ENCODE measurements at regions not wholly inside any gene's neighbourhood (a gene's known extent, or its start where the extent isn't known, plus 50 kb on each side); places are given as distances from the start of the nearest gene placed in this dataset.
A peak's percentile ranks its signal among the peaks of the same experiment; 100 is the strongest.
"Not testable (repeated sequence)": the region's sequence is repeated elsewhere in the genome, so short reads cannot be mapped to it uniquely, and the experiment has no call there.

GRCh38 chr5:143962201-143962600 lies 150.2 kb downstream of the HMHB1 start:
- no peak for DNase-seq

- DNase-seq, result no peak
Measured at GRCh38 chr5:143964919-143965318, 153.0 kb downstream of the HMHB1 start.

DNA sequence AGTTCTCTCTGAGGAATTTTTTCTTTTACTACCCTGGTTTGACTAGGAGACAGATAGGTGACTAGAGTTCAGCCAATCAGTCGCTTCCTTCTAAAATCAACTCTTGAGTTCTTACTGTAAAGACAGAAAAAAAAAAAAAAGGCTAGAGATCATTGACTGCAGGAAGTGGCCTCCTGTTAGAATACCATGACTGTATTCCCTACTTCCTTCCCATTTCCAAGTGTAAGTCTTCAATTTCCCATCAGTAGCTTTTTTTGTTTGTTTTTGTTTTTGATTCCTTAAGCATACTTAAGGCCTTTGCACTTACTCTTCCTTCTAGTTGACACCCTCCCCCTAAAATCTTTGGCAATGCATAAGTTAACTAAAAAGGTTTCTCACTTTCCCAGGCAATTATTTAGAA lies 154.3 kb downstream of the HMHB1 start:
- no peak for DNase-seq

GRCh38 chr5:143968071-143968878 lies 156.3 kb downstream of the HMHB1 start:
- peak; percentile 55 for DNase-seq

DNA sequence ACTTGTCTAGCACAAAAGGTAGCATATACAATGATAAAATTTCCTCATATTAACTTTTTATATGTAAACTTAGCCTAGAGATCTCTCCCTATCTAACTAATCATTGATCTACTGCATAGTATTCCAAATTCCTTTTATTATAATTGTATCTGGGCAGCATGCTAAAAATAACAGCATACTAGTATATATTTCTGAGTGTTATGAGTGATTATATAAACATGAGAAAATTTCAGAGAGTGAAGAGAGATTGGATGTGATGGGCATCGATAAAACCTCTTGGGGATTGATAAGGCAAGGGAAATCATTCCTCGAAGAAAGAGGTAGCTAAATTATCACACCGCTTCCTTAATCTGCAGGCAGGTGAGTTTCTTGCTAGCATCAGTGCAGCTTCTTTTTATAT lies 158.2 kb downstream of the HMHB1 start:
- DNase-seq, result no peak

- DNase-seq, result no peak
Measured at GRCh38 chr5:143972068-143972467, 160.1 kb downstream of the HMHB1 start.

DNA sequence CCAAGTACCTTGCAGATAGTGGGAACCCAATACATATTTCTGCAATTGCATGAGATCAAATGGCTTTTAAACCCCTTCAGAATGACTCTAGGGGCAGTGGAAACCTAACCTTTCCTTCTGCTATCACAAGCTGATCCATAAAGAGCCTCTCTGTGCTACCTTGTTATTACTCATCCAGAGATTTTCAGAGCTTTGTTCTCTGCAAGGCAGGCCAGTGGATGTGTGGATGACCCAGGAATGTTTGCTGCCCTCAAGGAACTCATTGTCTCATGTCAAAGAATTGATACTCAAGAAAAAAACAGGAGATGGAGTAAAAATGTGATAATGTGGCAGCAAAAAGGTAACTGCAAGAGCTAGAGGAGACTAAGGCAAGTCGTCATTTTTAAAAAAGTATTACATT lies 164.1 kb downstream of the HMHB1 start:
- no peak for DNase-seq

- DNase-seq, result no peak
Measured at GRCh38 chr5:143977891-143978461, 166.0 kb downstream of the HMHB1 start.

GRCh38 chr5:143979044-143979690 lies 167.2 kb downstream of the HMHB1 start:
- DNase-seq, result no peak

DNA sequence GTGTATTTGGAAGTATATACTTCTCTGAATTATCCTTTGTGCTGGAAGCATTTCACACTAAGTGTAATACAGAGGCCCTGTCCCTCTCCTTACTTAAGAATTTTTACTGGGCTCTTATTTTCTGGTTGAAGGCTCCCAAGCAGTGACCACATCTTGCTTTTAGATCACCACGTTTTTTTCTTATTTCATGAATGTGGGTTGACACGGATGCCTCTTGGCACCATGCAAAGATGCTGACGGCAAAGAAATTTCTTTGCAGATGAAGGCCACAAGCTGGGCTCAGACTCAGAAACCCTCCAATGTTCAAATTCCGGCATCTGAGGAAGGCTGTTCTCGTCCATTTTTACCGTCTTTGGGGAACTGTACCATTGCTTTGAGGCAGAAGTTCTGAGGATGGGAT lies 168.5 kb downstream of the HMHB1 start:
- DNase-seq, result no peak

DNA sequence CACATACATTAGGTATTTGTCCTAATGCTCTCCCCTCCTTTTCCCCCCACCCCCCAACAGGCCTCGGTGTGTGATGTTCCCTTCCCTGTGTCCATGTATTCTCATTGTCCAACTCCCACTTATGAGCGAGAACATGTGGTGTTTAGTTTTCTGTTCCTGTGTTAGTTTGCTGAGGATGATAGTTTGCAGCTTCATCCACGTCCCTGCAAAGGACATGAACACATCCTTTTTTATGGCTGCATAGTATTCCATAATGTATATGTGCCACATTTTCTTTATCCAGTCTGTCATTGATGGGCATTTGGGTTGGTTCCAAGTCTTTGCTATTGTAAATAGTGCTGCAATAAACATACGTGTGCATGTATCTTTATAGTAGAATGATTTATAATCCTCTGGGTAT lies 171.0 kb downstream of the HMHB1 start:
- not testable (repeated sequence) for DNase-seq

GRCh38 chr5:143985832-143986515 lies 174.0 kb downstream of the HMHB1 start:
- no peak for DNase-seq

GRCh38 chr5:143986516-143987212 lies 174.7 kb downstream of the HMHB1 start:
- no peak for DNase-seq

DNA sequence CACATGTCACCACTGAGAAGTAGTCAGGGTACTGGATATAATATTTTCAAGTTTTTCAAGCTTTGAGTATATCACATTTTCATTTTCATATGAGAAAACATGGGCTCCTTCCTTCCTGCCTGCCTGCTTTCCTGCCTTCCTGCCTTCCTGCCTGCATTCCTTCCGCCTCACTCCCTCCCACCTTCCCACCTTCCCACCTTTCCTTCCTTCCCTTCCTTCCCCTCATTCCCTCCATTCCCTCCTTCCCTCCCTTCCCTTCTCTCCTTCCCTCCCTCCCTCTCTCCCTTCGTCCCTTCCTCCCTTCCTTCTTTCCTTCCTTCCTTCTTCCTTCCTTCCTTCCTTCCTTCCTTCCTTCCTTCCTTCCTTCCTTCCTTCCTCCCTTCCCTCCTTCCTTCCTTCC lies 175.3 kb downstream of the HMHB1 start:
- no peak for DNase-seq

DNA sequence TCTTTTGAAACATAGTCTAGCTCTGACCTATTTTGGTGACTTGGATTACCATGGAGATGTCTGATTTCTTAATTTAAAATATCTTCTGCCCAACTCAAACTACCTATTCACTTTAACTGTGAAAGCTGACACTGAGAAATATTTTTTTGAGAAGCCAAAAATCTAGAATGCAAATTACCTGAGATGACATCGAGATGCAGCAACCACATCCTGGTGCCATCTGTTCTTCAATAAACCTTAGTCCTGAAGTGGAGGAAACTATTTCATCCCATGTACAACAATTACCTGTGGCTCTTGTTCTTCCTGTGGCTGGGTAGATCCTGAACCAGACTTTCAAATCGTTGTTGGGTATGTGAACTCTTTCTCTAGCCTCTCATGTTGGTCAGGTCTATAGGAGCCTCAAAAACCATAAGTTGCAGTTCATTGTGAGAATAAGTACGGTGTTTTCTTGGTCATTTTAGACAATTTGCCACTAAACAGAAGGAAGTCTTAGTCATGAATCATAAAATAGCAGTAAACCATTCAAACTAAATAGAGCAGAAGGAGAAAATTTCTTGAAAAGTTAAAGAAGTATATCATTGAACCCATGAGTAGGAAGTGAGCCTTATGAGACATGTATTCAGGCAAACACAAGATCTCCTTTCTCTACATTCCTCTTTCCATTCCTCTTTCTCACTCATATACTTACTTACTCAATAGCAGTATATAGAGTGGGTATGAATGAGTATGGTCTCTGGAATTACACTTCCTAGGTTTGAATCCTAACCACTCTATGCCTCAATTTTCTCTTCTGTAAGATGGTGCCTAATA lies 176.0 kb downstream of the HMHB1 start:
- DNase-seq, result no peak

DNA sequence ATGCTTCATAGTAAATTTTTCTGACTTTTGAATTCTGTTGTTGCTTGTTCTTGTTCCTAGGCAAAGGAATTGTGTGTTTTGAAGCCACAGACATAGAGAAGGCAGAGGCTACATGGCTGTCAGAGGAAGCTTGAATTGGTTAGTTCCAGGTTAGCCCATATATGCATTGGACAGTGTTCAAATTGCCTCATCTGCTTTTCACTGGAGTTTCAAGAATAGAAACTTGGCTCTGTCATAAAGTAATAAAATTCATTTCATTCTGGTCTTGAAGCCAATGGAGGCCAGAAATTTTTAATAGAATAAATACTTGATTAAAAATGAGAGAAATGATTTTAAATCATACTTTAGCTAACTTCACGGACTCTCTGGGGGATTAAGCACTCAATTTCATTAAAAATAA lies 178.0 kb downstream of the YIPF5 start:
- DNase-seq, result no peak

GRCh38 chr5:144002876-144003275 lies 167.6 kb downstream of the YIPF5 start:
- DNase-seq, result no peak

GRCh38 chr5:144003636-144004035 lies 166.8 kb downstream of the YIPF5 start:
- DNase-seq, result no peak

DNA sequence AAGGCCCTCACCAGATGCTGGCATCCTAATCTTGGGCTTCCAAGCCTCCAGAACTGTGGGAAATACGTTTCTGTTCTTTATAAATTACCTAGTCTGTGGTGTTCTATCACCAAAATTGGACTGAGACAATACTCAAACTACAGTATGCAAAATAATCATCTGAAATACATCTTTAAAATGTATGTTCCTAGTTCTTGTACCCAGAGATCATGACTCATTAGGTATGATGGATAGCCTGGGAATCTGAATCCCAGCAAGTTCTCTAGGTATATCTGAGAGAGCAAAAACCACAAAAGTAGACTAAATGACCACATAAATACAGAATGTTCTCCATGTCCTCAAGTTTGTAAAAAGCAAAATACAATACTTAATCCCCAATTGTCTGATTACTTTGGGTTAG lies 166.3 kb downstream of the YIPF5 start:
- DNase-seq, result no peak

DNA sequence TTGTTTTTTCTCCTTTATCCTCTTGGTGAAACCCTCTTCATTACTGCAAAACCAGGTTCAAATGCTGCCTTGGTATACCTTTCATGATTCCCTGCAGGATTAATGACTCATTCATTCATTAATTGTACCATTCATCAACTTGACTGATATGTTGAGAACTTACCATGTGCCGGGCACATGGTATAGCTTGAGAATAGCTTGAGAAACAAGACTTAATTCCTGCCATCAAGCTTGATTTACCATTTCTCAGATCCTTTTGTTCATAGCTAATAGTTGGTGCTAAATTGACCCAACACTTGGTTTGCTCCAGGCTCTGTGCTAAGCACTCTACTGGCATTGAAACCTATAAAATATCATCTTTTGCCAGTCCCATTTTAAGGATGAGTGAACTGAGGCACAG lies 165.7 kb downstream of the YIPF5 start:
- no peak for DNase-seq

- no peak for DNase-seq
Measured at GRCh38 chr5:144009116-144009515, 161.3 kb downstream of the YIPF5 start.

DNA sequence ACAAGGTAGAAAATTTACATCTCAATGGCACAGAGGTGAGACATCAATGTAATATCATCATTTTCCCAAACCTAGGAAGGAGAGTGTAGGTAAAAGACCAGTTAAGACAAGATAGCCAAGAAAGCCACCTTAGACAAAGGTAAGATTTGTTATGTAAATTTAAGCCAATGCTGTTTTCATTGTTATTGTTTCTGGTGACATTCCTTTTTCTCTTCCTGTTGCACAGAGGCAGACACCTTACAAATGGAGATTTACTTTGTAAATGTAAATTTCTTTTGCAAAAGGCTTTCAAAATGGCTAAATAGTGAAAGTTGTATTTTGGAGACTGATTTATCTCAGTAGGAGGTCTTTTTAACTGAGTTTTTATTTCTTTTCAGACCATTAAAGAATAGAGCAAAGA lies 159.1 kb downstream of the YIPF5 start:
- no peak for DNase-seq

Measured in NCI-H1694 treated with DMSO at 0.1 percent for 48 hours (cell line).